Endometrial microvascular endothelial cells (primary cell): ENCODE measurements at regions not wholly inside any gene's neighbourhood (a gene's known extent, or its start where the extent isn't known, plus 50 kb on each side); places are given as distances from the start of the nearest gene placed in this dataset.

Experiments used
- in situ Hi-C: cut with HindIII; loops from 2 replicates; pipeline ENCODE4 v1.10.0; 2017; ENCODE audit warnings: low sequenced_read_pairs, low pct_unique_long_range_greater_than_20kb; ENCODE audit errors: inconsistent ontology term

DNA sequence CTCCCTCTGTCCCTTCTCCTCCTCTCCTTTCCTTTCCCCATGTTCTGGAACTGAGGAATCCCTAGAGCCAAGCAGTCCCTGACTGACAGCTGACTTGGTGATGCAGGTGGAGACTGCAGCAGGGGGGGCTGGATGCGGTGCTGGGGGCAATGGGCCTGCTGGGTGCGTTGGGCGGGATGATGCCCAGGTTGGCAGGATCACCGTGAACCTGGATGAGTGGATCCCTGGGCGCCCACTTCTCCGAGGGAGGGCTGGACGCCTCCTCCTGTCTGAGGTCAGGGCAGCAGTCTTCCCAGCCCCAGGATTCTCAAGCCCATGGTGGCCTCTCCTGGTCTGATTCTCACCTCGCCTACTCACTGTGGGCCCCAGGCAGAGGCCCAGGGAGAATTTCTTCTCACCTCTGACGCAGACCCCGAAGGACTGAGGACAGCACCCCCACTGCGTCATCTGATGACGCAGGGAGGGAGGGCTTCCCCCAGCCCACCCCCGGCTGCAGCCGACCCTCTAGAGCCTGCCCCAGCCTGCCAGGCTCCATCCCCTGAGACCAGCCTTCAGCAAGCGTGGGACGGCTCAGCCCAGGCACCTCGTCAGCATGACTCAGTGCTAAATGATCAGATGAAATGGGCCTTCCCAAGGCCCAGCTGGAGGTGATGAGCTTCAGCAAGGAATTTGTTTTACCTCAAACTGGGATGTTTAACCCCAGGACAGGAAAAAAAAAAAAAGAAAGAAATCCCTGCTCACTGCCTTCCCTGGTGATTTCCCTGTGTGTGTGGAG is 188.0 kb upstream of the TNRC6C start:
- in situ Hi-C loops = no loop called here

DNA sequence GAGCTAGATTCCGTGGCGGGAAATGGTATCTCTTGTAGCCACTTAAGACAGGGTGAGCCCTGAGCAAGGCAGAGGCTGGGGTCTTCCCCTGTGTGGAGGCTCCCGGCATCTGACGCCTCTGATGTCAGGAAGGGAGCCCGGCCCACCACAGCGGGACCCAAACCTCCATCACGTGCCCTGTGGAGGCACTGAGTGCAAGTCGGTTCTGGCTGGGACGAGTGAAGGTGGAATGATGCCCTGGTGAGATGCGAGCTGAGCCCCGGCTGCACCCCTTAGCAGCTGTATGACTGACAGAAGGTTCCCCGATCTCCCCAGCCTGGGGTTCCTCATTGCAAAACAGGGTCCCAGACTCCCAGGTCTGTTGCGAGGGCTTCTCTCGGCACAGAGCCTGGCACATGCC is 187.4 kb upstream of the TNRC6C start:
- in situ Hi-C loops = no loop called here

DNA sequence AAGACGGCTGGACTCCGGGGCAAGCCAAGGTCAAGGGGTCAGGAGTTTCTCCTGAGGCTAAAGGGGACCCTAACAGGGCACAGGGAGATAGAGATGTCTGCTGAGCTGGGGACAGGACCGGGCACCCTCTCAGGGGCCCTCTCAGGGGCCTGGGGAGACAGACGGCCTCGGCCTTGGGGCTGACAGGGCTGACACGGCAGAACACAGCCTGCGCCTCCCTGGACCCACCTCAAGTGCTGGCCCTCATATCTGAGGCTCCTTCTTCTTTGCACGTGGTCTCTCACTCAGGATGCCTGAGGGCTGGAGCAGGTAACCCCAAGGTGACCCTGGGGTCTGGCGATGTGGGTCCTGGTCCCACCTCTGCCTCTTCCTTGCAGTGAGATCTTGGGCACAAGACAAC is 186.9 kb upstream of the TNRC6C start:
- in situ Hi-C loops = no loop called here

DNA sequence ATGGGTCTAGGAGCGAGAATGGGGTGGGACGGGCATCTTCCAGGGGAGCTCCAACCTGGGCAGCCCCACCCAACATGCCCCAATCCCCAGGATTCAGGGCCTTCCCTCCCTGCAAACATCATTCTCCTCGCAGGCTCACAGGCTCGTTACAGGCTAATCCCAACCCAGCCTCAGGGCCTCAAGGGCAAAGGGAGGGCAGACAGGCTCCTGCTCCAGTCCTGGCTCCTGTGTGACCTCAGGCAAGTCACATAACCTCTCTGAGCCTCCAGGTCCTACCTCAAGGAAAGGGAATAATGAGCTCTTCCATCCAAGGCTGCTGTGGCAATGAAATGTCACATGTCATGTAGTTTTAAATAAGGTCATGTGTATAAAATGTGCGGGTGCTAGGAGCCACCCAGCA is 186.5 kb upstream of the TNRC6C start:
- in situ Hi-C loops = no loop called here

DNA sequence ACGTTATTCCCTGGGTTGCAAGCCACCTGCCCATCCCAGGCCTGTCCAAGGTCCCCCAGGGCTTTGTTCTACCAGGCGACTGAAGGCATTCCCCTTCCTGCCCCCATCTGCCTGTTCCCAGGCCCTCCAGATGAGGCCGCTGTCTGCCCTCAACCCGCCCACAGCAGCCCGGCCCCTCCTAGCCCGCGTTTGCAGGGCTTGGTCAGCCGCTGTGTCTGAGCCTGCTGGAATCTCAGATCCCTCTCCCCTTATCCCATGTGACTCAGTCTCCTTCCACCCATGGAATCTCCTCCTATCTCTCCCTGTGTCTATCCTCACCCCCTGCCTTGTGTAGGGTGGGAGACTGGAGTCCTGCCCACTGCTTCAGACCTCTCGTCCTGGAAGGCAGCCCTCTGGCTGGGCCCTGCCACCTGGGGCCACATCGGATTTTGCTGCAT is 186.0 kb upstream of the TNRC6C start:
- in situ Hi-C loops = no loop called here

DNA sequence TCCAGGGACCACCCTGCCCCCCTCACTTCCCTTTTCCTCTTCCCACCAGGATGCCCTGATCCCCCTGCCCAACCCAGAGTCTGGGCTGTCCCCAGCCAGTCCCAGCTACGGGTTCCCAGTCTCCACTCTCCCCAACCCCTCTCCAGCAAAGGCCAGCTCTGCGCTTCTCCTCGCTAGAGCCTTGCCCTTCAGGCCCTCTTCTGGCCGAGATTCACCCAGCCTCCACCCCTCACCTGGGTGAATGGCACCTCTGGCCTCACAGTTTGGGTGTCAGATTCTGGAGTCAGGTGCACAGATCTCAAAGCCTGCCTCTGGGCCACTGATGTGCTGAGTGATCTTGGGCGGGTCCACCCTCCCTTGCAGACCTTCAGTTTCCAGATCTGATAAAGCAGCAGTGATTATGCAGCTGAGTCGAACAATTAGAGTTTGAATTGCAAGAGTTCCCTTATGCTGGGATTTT is 185.6 kb upstream of the TNRC6C start:
- in situ Hi-C loops = no loop called here

DNA sequence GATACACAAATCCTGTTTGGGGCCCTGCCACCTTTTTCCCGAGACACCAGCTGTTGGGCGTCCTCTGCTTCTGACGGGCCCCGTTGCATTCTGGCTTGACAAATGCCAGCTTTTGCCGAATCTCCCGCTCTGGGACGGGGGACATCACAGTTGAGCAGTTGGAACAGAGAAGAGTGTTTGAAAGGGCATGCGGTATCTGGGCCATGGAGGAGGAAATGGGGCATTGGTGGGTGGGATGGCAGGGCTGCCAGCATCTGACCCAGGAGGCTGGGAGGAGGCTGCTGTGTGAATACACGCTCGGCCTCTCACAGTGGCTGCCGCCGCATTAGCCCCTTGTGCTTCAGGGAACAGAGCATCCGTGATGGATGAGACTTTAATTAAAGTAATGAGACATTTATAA is 184.3 kb upstream of the TNRC6C start:
- in situ Hi-C loops = no loop called here

DNA sequence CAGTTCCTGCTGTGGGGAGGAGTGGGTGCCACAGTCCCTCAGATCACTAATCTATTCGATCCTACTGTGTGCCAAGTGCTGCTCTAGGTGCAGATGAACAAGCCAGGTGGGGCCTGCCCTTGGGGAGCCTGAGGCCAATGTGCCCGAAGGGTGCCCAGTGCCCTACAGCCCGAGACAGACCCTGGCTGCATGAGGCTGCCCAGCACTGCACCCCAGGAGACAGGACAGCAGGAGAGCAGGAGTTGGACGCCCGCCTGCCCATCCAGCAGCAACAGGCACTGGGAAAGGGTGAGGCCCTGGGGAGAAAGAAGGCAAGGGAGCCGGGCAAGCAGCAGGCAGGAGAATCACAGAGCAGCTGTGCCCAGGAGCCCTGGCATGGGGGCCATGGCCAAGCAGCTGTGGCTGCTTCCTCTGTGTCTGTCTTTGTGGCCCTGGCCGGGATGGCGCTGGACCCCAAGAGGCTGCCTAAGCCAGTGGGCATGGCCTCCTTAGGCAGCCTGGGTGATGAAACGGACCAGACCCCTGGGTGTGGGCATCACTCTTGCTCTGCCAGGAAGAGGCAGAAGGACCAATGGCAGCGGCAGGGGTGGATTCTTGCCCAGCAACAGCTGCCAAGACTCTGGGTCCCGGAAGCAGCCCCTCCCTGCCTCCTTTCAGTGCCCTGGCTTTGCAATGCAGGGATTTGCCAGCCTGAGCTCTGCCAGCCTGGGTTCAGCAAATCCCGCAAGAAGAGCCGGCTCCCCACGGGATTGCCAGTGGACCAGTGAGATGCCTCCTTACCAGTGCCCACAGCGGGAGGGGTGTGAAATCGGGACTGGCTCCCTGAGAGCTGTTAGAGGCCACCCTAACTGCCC is 179.6 kb upstream of the TNRC6C start:
- in situ Hi-C loops = no loop called here

DNA sequence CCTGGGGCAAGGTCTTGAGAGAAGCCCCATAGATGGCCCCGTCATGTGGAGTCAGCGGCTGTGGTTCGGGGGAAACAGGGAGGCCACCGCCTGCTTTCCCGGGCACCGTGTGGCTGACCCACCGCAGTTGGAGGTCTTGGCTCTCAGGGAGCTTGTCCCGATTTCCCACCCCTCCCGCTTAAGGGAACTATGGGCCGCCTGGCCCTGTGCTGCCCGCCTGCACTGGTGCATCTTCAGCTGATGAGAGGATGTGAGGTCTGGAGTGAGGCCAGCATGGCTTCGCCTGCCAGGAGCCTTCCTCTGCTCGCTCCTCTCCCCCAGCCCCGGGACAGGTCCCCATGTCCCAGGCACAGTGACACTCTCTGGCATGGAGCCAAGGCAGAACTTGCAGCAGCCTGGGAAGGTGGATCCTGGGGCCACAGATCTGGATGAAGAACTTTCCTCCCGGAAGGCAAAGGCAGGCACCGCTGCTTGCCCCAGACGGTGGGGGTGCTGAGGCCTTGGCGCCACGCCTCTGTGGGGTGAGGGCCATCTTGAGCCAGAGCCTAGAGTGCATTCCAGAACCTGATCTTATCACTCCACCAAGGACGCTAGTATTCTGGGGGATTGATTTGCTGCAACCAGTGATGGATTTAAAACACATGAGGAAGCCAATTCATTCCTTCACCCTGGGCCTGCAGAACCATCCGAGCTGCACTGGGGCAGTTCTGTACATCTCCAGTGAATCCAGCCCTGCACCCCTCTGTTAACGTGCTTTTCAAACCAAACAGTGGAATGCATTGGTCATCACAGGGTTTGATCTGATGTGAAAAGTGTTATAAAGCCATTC is 178.6 kb upstream of the TNRC6C start:
- in situ Hi-C loops = no loop called here

DNA sequence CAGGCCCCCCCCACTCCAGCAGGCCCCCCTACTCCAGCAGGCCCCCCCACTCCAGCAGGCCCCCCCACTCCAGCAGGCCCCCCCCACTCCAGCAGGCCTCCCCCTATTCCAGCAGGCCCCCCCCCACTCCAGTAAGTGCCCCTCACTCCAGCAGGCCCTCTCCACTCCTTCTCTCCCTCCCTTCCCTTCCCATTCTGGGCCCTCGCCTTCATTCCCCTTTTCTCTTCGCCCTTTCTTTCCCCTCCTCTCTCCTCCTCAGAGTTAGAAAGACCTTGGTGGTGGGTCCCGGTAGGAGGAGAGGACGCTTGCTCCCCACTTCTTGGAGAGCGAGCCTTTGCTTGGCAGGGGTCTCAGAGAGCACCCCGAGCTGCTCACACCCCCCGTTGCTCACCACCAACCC is 177.0 kb upstream of the TNRC6C start:
- in situ Hi-C loops = no loop called here

DNA sequence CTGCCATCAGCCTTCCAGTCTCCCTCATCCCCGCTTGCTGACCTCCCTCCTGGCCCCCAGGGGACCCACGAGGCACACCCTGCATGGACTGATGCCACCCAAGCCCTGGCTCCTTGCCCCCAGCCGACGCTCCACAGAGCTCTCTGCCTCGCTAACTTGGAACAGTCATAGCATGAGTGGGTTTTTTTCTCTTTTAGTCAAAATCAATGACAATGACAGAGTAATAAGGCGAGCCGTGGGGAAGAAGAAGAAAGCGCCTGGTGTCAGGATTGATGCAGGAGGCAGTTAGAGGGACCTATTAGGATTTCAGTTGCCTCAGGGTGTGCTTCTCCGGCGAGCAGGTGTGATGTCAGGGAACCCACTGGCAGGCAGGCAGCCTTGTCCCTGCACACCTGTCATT is 176.3 kb upstream of the TNRC6C start:
- in situ Hi-C loops = no loop called here

DNA sequence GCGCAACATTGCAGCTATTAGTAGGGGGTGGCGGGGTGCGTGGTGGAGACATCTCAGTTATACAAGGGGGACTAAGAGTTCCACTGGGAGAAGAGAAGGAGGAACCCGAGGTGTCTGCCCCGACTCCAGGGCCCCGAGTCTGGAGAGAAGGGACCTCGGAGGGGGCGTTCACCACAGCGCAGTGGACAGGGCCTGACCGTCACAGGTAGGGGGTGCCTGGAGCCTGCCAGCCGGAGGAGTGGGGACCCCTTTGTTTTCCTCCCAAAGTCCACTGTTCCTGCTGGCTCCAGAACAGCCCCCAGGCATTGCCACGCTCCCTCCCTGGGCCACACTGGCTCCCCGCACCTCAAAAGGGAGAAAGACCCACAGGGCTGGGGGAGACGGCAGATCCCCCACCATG is 175.9 kb upstream of the TNRC6C start:
- in situ Hi-C loops = no loop called here

DNA sequence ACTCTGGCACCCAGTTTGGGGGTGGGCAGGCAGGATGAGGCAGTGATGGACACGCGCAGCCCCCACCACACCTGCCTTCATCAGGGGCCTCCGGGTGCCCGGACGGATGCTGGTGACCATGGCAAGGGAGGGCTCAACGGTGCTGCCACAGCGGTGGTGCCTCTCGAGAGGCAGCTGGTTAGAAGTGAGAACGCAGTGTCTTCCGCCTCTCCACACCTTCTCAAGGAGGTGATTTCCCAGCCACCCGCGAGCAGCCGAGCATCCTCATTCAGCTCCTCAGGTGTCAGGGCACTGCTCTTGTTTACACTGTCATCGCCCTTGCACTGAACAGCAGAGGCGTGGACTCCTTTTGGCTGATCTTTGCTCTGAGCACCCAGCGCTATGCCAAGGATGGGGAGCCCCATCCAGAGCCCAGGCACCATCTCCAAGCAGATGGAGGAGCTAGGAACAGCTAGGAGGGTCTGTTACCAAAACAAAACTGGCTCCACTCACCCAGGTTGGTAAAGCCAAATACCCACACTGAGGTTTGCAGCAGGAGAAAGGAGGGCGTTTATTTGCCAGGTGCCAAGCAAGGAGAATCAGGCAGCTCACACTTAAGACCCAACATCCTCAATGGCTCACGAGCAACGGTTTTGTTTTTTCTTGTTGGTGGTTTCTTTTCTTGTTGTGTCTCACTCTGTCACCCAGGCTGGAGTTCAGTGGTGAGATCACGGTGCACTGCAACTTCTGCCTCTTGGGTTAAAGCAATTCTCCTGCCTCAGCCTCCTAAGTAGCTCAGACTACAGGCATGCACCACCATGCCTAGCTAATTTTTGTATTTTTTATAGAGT is 174.3 kb upstream of the TNRC6C start:
- in situ Hi-C loops = no loop called here

DNA sequence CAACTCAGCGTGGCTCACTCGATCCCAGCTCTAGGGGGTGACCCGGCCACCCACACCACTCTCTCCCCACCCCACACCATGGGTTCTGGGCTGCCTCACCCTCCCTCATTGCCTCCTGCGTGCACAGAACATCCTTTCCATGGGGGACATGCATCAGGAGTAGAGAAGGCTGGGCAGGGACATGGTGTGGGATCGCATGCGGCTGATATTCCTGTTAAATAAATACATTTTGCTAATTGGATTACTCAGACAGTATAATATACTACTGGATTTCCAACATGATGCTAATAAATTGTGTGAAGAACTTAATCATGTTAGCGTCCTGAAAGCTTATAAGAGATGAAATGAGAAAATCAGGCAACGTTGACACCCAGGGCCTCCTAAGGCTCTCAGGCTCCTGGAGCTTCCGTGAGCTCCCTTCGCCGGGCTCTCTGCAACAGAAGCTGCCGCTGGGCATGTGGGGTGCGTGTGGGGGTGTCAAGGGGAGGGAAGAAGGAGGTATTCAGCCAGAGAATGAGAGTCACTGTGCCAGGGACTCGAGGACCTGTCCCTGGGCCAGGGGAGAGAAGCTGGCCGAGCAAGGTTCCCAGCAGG is 173.1 kb upstream of the TNRC6C start:
- in situ Hi-C loops = no loop called here

DNA sequence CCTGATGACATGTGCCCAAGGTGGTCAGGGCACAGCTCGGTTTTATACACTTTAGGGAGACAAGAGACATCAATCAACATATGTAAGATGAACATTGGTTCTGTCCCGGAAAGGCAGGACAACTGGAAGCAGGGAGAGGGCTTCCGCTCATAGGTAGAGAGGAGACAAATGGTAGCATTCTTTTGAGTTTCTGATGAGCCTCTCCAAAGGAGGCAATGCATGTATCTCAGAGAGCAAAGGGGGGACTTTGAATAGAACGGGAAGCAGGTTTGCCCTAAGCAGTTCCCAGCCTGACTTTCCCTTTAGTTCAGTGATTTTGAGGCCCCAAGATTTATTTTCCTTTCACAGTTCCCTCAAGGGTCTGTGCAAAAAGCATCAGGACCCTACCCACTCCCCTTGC is 172.4 kb upstream of the TNRC6C start:
- in situ Hi-C loops = no loop called here

DNA sequence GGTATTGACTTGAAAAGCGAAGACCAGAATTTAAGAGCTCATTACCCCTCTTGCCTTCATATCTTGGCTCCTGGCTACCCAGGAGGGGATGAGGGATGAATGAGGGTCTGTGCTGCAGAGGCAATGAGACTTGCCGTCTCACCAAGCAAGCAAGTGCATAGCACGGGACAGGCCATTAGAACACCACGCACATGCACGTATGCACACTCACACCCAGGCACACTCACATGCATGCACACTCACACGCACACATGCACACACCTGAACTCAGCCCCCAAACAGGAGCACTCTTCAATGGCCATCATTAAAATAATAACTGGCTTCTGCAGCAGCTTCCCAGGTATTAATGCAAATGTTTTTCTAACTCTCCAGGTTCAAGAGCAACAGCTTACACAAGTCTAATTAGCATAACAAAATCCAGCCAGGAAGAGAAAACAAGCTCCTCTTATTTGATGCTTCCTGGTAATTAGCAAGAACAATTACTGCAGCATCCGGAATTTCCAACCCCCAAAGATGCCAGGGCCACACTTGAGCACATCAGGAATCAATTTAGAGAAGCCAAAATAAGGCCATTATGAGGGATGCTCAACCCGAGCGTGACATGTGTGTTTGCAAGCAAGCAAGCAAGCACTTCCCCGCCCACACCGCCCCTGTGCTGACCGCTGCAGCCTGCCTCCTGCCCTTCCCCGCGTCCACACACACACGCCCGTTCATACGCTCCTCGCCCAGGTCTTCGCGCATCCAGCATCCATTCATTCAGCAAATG is 171.6 kb upstream of the TNRC6C start:
- in situ Hi-C loops = no loop called here

DNA sequence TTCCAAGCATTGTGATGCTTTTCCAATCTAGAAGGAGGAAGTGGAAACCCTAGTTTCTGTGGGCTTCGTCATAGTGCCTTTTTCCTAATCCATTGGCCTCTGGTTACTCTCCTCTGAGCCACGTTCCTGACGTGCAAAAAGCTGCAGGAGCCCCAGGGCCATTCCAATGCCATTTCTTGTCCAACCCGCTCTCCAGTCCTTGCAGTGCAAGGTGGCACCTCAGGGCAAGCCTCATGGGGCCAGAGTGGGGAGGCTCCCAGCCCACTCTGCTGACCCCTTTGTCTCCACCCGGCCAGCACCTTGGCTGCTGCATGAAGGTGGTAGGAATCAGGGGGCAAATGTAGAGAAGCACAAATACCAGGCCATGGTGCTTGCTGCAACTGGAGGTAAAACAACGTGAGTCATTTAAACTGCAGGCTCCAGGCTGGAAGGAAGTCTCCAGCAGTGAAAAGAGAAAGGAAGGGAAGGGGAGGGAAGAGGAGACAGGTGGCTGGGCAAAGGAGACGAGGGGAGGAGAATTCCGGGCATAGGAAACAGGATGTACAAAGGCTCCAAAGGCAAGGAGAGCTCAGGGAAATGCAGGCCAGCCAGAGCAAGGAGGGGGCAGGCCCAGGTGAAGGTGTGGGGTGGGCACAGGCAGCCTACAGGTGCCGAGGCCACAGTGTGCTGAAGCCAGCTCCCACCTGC is 168.2 kb upstream of the TNRC6C start:
- in situ Hi-C loops = no loop called here
